ENCODE measurements at regions not wholly inside any gene's neighbourhood (a gene's known extent, or its start where the extent isn't known, plus 50 kb on each side); places are given as distances from the start of the nearest gene placed in this dataset.

GRCh38 chr15:66838202-66838601 is 136.2 kb downstream of the SMAD6 start:
- Histone ChIP-seq H3K36me3 (no peaks in the 10 kb centered on the region), H3K27me3 (no peaks in the 10 kb centered on the region), H3K27ac (peak overlapping the region; percentile 16), H3K4me1 (ENCODE audit: low read depth) (peaks cover 31% of the 10 kb centered on the region), H3K9me3 (ENCODE audit: low read depth) (no peaks in the 10 kb centered on the region), H3K4me3 (no peak overlapping the region)
- no peak for DNase-seq (ENCODE audit: low read depth in 1 of 2, low spot score in 1 of 2)
- TF ChIP-seq CTCF (IDR thresholded peaks at IDR 0.05; ENCODE audit: low read depth, low read length), result no peak

- DNase-seq (ENCODE audit: low read depth in 1 of 2, low spot score in 1 of 2), result peak in 1 of 2 donors; percentile 71
- peaks cover 36% of the 10 kb centered on the region for H3K4me1 ChIP-seq (ENCODE audit: low read depth)
Observed at GRCh38 chr15:66838671-66839239, 136.7 kb downstream of the SMAD6 start.

GRCh38 chr15:66839506-66840112 is 137.6 kb downstream of the SMAD6 start:
- peaks cover 36% of the 10 kb centered on the region for H3K4me1 ChIP-seq (ENCODE audit: low read depth)
- H3K4me3 ChIP-seq, result no peak overlapping the region
- no peaks in the 10 kb centered on the region for H3K27me3 ChIP-seq
- DNase-seq (ENCODE audit: low read depth in 1 of 2, low spot score in 1 of 2), result peak in 1 of 2 donors; percentile 25
- no peaks in the 10 kb centered on the region for H3K9me3 ChIP-seq (ENCODE audit: low read depth)
- no peaks in the 10 kb centered on the region for H3K36me3 ChIP-seq
- H3K27ac ChIP-seq, result no peak overlapping the region
- no peak for TF ChIP-seq CTCF (IDR thresholded peaks at IDR 0.05; ENCODE audit: low read depth, low read length)

More at GRCh38 chr15:66838671-66839239, 136.7 kb downstream of the SMAD6 start:
- Histone ChIP-seq H3K27me3 (no peaks in the 10 kb centered on the region), H3K9me3 (ENCODE audit: low read depth) (no peaks in the 10 kb centered on the region), H3K36me3 (no peaks in the 10 kb centered on the region), H3K4me3 (no peak overlapping the region), H3K27ac (no peak overlapping the region)
- peak; percentile 80 for TF ChIP-seq CTCF (IDR thresholded peaks at IDR 0.05; ENCODE audit: low read depth, low read length)

GRCh38 chr15:66840615-66841390 is 138.8 kb downstream of the SMAD6 start:
- no peak for DNase-seq (ENCODE audit: low read depth in 1 of 2, low spot score in 1 of 2)
- peak overlapping the region; percentile 99 for H3K27ac ChIP-seq

More at GRCh38 chr15:66840615-66841390, 138.8 kb downstream of the SMAD6 start:
- H3K4me3 ChIP-seq, result no peak overlapping the region
- no peaks in the 10 kb centered on the region for H3K9me3 ChIP-seq (ENCODE audit: low read depth)
- TF ChIP-seq CTCF (IDR thresholded peaks at IDR 0.05; ENCODE audit: low read depth, low read length), result no peak
- peaks cover 31% of the 10 kb centered on the region for H3K4me1 ChIP-seq (ENCODE audit: low read depth)
- no peaks in the 10 kb centered on the region for H3K27me3 ChIP-seq
- H3K36me3 ChIP-seq, result no peaks in the 10 kb centered on the region
